ENCODE measurements at regions not wholly inside any gene's neighbourhood (a gene's known extent, or its start where the extent isn't known, plus 50 kb on each side); places are given as distances from the start of the nearest gene placed in this dataset.
A peak's percentile ranks its signal among the peaks of the same experiment; 100 is the strongest.

DNA sequence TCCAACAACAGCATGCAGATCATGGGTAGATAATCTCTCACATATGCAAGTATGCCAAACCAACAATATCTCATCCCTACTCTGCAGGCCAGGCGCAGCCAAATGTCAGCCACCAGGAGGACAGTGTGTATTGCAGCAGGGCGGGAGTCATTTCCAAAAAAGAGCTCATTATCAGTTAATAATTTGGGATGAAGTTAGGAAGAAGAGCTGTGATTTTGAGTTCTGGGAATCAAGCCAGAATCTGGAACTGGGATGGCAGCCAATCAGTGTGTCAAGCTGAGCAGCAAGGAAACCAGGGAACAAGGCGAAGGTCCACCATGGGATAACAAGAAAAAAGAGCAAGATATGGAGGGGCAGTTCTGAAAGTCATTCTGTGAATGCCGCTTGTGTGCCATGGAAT is 88.2 kb upstream of the CAMK2D start:
- DNase-seq: peak; percentile 71

- no peak for DNase-seq
Measured at GRCh38 chr4:113847710-113848109, 86.2 kb upstream of the CAMK2D start.

DNA sequence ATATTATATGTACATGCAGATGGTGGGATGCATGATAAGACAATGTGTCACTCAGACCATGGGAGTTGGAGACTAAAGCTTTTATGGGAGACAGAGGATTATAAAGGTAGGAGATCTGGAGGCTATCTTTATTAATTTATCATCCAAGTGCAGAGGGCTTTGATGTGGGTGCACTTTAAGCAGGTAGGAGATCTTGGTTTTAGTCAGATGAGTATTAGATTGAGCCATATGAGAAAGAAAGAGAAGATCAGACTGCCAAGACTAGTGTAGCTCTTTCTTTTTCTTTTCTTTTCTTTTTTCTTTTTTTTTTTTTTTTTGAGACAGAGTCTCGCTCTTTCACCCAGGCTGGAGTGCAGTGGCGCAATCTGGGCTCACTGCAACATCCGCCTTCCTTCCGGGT is 84.9 kb upstream of the CAMK2D start:
- no peak for DNase-seq

DNA sequence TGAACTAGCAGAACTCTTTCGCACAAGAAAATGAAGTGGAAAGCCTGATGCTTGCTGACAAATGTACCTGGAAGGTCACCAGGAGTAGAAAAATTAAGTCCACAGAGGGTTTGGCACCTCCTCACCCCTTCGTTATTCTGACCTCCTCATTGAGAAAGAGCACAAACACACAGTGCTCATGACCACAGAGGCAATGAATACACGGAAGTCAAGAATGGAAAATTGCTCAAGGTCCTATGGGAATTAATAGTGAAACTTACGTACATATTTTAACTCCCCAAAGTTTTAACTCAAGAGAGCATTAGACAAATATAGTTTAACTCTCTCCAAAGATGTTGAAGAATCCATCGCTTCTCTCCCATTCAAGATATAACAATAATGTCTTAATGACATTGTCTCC is 83.6 kb upstream of the CAMK2D start:
- no peak for DNase-seq

- DNase-seq: no peak
Measured at GRCh38 chr4:113844369-113844768, 82.8 kb upstream of the CAMK2D start.

DNA sequence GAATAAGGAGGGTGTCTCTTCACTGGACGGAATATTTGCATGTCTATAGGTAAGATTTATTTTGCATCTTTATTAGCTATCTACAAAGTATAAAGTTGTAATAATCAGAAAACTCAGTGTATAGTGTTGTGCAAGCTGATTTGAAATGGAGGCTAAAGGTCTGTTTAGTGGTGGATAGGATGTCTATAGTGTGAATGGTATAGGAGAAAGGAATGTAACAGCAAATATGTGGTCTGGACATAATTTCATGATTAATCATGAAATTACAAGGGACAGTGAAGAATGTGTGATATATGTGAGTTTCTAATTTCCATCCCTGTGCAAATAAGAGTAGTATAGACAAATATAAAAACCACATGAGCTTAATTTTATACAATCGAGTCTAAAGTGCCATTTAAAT is 79.3 kb upstream of the CAMK2D start:
- peak; percentile 92 for DNase-seq

- DNase-seq: no peak
Measured at GRCh38 chr4:113838460-113838859, 76.9 kb upstream of the CAMK2D start.

- peak; percentile 94 for DNase-seq
Measured at GRCh38 chr4:113837397-113837796, 75.9 kb upstream of the CAMK2D start.

DNA sequence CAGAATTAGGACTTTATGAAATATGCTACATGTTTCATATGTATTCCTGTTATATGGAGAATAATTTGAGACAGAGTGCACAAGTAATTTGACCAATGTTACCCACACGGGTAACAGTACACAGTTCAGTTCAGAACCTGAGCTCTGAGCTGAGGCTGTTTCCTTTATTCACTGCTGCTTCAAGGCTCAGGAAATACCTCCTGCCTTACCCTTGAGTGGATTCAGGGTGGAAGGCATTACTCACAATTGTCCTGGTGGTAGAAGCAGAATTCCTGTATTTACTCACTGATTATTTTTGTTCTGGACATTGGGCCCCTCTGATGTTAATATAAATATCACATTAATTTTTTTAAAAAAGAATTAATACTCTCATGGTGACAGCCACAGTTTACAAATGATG is 73.5 kb upstream of the CAMK2D start:
- peak; percentile 74 for DNase-seq

- DNase-seq: peak; percentile 35
Measured at GRCh38 chr4:113834298-113834697, 72.8 kb upstream of the CAMK2D start.

DNA sequence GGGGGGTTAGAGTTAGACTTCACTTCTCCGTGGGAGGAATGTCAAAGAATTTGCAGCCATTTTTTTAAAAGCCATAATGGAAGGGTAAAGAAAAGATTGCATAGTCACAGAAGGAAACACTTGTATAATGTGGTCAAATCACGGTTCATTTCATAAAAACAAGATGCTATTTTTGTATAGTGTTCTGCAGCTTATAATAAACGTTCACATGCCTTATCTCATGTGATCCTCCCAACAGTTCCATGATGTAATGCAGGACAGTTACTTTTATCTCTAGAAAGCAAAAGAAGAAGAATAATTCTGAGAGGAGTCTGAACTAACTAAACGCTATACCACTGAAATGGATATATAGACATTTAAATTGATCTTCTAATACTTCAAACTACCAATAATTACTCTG is 71.3 kb upstream of the CAMK2D start:
- DNase-seq: no peak

DNA sequence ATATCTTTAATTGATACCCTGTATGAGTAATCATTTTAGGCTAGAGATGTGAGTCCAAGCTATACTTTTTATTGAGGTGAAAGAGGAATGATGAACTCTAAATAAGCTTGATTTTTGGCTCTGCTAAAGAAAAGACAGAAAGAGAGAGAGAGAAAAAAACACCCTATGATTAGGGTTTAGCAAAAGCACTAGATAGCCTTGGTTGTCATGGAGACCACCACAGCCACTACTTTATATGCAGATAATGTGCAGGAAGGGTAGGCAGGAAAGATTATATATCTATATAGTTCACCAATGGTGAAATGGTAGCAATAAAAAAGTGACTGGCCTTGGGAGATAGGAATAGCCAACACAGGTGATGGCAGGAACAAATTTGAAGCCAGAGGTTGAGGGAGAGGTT is 69.9 kb upstream of the CAMK2D start:
- DNase-seq: no peak

- peak; percentile 65 for DNase-seq
Measured at GRCh38 chr4:113828702-113829101, 67.2 kb upstream of the CAMK2D start.

- DNase-seq: peak; percentile 77
Measured at GRCh38 chr4:113827285-113827684, 65.7 kb upstream of the CAMK2D start.

GRCh38 chr4:113826421-113826820 is 64.9 kb upstream of the CAMK2D start:
- no peak for DNase-seq

- DNase-seq: no peak
Measured at GRCh38 chr4:113825272-113825671, 63.7 kb upstream of the CAMK2D start.

- no peak for DNase-seq
Measured at GRCh38 chr4:113824396-113824795, 62.9 kb upstream of the CAMK2D start.

- no peak for DNase-seq
Measured at GRCh38 chr4:113823291-113823659, 61.7 kb upstream of the CAMK2D start.

GRCh38 chr4:113822555-113823290 is 61.2 kb upstream of the CAMK2D start:
- no peak for DNase-seq

- DNase-seq: peak; percentile 54
Measured at GRCh38 chr4:113821856-113822255, 60.3 kb upstream of the CAMK2D start.

DNA sequence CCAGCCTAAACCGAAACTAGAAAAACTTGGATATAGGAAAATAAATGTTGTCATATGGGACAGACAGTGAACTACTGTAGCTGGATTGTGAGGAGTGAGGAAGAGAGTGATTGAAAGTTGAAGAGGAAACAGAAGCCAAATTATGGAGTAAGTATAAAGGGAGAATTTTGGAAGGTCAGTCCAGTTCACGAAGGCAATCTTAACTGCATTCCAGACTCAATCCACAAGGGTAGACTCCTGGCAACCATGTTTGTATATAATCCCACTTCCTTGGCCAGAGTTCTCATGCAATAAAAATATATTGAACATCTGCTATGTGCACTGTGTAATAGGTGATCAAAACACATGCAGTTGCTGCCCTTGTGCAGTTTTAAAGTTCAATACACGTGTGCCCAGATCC is 58.6 kb upstream of the CAMK2D start:
- DNase-seq: peak; percentile 48

DNA sequence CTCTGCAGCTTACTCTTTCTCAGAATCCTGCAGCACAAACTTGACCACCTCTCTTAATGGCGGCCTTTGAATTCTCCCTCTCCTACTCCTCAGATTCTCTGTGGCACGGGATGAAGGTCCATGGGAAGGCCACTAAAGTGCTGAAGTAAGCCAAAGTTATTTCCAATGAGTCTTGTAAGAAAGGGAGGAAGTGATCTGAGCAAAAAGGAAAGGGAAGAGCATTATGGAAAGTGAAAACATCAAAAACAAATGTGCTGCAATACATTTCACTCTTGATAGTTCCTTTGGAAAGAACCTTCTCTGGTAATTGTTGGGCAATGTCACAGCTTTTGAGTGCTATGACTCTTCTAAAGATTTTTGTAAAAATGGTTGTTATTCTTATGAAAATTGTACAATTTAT is 54.3 kb upstream of the CAMK2D start:
- no peak for DNase-seq

DNA sequence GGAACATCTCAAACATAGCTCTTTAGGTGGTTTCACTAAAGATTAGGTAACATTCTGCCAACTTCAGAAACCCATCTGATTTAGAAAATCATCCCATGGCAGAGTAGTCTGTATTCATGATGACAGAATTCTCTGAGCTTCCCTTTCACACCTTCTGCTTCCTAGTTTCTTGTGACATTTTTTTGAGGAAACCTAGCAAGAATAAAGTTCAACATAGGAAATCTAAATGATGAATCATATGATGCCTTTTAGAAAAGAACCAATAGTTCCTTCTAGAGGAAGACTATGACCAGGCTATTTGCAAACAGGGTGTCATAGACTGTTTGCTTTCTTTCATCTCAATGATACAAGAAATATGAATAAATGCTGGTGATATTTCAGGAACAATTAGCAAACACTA is 49.8 kb upstream of the CAMK2D start:
- DNase-seq: no peak
